HG03097 (cell line): ENCODE measurements at regions not wholly inside any gene's neighbourhood (a gene's known extent, or its start where the extent isn't known, plus 50 kb on each side); places are given as distances from the start of the nearest gene placed in this dataset.

Experiments used
- ATAC-seq: cut with Tn5 transposase; IDR thresholded peaks from one replicate; pipeline ENCODE4 v1.9.1; 2021; ENCODE audit not compliant: unreplicated experiment, low FRiP score

DNA sequence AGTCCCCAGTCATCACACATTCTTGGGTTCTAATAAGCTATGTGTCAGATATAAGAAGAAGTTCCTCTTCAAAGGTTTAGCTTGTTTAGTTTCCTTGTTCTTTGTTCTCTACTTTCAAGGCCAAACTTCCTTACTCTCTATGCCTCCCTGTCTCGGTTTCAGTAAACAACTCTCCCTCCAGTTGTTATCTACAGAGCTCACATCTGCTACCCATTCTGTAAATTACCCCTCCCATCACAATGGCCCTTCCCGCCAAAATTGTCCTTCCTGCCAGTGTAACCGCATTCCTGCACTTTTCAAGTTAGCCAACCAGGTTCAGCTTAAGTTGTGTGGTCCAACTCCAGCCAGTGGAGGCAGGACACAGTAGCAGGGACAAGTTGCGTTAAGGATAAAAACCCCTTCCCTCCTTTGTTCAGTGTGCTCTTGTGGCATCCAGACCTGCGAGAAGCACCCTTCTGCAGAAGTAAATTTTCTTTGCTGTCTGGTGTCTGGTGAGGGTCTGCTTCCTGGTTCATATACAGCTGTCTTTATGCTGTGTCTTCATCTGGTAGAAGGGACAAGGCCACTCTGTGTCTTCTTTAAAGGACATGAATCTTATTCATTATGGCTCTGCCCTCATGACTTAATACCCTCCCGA, 342.1 kb upstream of the GRM7 start:
- no peak for ATAC-seq

DNA sequence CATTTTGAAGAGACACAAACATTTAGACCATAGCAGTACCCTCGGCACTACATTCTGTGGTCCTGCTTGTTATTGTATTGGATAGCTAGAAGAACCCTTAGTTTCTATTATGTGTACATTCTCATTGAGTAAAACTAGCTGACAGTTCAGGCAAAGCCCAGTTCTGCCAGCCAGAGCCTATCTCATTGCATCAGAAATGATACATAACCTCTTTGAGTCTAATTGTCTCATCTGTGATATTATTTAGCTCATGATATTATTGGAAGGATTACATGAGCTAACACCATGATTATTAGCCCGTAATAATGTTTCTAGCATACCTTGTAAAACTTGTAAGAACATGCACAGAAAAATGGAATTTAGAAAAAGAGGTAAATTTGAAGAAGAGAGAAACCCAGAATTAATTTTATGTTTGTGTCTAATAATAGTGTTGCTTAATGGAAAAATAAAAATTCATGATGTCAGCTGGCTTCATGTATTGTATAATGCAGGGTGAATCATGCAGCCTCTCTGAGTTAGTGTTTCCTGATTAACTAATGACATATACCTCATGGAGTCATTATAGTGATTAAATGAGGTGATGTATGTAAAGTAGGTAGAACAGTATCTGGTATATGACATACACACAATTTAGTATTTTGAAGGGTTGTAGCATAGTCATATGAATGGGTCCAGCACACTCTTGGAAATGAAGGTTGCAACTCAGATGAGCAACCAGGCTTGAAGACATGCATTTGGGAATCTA, 339.4 kb upstream of the GRM7 start:
- ATAC-seq = no peak

DNA sequence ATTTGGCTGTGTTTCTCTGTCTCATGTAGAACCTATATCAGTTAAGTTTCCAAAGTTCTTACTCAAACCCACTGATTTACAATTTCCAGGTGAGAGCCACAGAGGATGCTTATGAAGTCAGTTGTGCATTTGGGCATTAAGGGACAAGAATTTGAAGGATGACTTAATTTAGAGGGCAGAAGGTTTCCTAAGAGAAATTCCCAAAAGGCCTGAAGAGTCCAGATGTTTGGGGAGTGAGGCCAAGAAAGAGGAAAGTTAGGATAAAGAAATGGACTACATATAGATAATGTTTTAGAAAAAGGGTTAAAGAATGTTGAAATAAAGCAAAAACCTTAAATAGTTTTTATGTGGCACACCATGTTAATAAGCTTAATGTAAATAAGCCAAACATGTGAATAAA, 338.7 kb upstream of the GRM7 start:
- no peak for ATAC-seq

- ATAC-seq = no peak
Observed at GRCh38 chr3:6523043-6523442, 337.9 kb upstream of the GRM7 start.

DNA sequence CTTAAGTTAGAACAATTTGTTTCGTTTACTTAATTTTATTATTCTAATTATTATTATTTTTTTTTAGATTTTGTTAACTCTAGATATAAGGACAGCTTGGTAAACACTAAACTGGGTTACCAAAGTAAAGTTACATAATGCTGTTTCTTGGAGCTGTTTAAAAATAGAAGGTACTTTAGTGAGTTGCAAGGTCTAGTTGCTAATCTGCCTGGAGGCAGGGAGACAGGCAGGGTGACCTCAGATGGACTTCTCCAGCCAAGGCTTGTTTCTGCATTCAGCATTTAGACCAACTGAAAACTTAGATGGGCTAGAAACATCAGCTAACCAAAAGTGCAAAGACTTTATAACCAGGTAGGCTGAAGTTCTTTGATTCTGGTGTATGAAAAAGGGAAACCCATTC, 336.4 kb upstream of the GRM7 start:
- no peak for ATAC-seq

- ATAC-seq = no peak
Observed at GRCh38 chr3:6526321-6526720, 334.6 kb upstream of the GRM7 start.

DNA sequence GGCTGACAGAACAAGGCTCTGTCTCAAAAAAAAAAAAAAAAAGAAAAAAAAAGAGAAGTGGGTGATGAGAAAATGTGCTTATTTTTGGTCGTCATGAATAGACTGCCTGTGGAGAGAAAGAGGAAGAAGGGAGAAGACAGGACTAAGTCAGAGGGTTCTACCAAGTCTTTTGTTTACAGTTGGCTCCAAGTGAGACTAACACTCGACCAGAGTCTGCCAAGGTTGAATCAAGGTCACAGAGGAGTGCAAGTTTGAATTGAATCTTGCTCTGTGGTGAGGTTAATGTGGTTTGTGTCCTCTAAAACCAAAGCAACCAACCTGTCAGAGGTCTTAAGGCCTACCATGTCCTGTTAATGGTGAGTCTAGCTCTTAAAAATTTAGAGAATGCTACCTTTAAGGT, 334.1 kb upstream of the GRM7 start:
- ATAC-seq = no peak

GRCh38 chr3:6528951-6529350, 332.0 kb upstream of the GRM7 start:
- ATAC-seq = no peak

DNA sequence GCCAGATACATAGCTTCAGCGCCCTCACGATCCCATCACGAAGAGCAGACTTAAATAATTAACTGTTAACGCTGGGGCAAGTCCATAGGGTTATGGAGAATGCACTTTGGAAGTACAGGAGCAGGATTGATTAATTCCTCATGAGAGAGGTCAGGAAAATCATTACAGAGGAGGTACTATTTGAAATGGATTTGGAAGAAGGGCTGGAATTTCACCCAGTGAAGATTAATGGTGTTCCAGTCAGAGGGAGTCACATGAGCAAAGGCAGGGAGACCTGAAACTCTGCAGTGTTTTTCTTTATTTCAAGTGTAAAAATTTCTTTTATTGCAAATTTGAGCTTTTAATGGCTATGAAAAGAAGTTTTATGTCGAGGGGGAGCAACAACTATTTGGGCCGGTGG, 329.8 kb upstream of the GRM7 start:
- no peak for ATAC-seq

- no peak for ATAC-seq
Observed at GRCh38 chr3:6532101-6532500, 328.8 kb upstream of the GRM7 start.

- ATAC-seq = no peak
Observed at GRCh38 chr3:6540981-6541380, 319.9 kb upstream of the GRM7 start.

GRCh38 chr3:6542795-6543194, 318.1 kb upstream of the GRM7 start:
- ATAC-seq = no peak

DNA sequence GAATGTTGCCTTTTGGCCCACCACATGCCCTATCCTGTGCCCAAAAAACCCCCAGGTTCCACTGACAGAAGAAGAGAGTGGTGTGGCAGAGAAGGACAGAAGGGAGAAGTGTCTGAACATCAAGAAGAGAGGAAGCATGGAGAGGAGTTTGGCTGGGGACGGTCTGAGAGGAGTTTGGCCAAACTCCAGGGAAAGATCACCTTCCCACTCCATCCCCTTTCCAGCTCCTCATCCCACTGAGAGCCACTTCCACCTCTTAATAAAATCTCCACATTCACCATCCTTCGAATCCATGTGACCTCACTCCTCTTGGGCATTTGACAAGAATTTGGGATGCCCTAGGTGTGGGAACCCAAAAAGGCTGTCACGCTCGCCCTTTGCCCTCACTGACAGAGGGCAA, 311.6 kb upstream of the GRM7 start:
- ATAC-seq = no peak

DNA sequence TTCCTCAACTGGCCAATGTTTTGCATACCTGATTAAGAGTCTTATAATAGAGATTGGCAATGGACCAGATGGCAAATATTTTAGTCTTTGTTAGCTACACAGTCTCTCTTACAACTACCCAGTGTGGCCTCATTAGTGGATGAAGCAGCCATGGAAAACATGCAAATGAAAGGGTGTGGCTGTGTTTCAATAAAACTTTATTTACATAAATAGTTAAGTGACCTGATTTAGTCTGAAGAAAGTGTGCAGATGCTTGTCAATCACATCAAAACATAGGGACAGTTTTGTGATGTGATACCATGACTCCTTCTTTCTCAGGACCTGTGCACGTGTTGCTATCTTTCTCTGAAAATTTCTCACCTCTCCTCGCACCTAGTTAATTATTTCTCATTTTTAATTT, 309.8 kb upstream of the GRM7 start:
- ATAC-seq = no peak

- no peak for ATAC-seq
Observed at GRCh38 chr3:6560259-6560658, 300.7 kb upstream of the GRM7 start.

GRCh38 chr3:6567241-6567640, 293.7 kb upstream of the GRM7 start:
- ATAC-seq = no peak

DNA sequence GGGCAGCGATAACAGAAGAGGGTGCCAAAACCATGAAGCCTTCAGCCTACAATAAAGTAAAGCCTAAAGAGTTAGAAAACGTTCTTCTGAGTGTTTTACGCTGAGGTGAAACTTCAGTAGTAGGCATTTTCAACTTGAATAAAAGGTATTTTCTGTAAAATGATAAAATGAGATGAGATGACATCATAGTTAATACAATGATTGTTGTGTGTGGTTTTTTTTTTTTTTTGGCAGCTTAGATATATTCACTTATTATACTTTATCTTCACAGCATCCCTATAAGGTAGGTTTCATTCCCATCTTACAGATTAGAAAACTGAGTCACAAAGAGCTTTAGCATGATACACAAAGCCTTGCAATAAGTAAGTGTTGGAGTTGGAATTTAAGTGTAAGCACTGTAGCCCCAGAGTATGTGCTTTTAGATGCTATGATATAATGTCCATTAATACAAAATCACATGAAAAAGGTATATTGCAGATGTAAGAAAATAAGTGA, 291.9 kb upstream of the GRM7 start:
- no peak for ATAC-seq

GRCh38 chr3:6571448-6571847, 289.5 kb upstream of the GRM7 start:
- no peak for ATAC-seq

DNA sequence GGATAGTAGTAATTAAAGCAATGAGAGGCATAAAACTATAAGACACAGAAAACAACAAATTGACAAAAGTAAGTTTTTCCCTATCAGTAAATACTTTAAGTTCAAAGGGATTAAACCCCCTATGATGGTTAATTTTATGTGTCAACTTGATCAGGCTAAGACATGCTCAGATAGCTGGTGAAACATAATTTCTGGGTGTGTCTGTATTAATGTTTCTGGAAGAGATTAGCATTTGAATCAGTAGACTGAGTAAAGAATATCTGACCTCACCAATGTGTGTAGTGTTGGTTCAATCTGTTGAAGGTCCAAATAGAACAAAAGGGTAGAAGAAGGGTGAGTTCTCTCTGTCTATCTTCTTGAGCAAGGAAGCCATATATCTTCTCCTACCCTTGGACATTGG, 283.3 kb upstream of the GRM7 start:
- ATAC-seq = no peak

DNA sequence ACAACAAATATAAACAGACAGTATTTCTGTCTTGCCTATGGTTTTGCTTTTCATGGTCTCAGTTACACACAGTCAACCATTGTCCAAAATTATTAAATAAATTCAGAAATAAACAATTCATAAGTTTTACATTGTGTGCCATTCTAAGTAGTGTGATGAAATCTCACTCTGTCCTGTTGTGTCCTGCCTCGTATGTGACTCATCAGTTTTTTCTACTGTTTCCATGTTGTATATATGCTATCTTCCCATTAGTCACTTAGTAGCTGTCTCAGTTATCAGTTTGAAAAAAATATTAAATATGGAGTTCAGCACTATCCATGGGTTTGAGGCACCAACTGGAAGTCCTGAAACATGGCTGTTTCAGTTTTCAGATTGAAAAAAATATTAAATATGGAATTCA, 282.4 kb upstream of the GRM7 start:
- ATAC-seq = no peak

GRCh38 chr3:6580808-6581207, 280.1 kb upstream of the GRM7 start:
- ATAC-seq = no peak

DNA sequence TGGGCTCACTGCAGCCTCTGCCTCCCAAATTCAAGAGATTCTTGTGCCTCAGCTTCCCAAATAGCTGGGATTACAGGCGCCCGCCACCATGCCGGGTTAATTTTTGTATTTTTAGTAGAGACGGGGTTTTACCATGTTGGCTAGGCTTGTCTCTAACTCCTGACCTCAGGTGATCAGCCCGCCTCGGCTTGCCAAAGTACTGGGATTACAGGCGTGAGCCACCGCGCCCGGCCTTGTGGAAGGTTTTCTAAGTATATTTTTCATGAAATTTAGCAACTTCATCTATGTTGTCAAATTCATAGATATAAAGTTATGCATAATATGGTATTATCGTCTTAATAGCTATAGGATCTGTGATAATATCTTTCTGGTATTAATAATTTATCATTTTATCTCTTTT, 275.6 kb upstream of the GRM7 start:
- no peak for ATAC-seq
